HepG2 (cell line): ENCODE measurements at regions not wholly inside any gene's neighbourhood (a gene's known extent, or its start where the extent isn't known, plus 50 kb on each side); places are given as distances from the start of the nearest gene placed in this dataset.

Source experiments
- ATAC-seq: fragments of 200-7000 bp; cut with Tn5 transposase; 3 replicates; pipeline ENCODE4 v1.9.1; 2020; ENCODE audit warnings: mild to moderate bottlenecking, moderate library complexity
- BruUV-seq: library from RNA; stranded (reverse); fragments of 400-500 nt; replicated peaks from 2 replicates; lab custom pipeline; 2021; lab: Mats Ljungman, UMichigan
- CTCF ChIA-PET: fragments of 300-600 bp; formaldehyde crosslinking; extraction: SDS; loops from one replicate; lab custom pipeline; 2021; ENCODE audit warnings: low total read pairs, inconsistent platforms, low intra/inter-chr PET ratio; lab: Yijun Ruan, JAX
- POLR2A ChIA-PET: fragments of 350-600 bp; sonication (Branson Sonifier 250); formaldehyde crosslinking; loops from one replicate; lab custom pipeline; 2020; ENCODE audit warnings: antibody characterized with exemption, inconsistent platforms; lab: Yijun Ruan, JAX
- DNase-seq: peaks from one replicate; pipeline ENCODE4 v3.0.0-alpha.2; 2015; ENCODE audit warnings: low spot score
- FAIRE-seq: peaks from 3 replicates; lab custom pipeline; 2011; peaks lifted over from hg19 to GRCh38; lab: Jason Lieb, UNC
- H2AFZ ChIP-seq: one replicate; pipeline ENCODE4 v1.6.1; 2011; ENCODE audit warnings: low read length, inconsistent platforms
- H3K27ac ChIP-seq: fragments of 300-600 bp; 3 replicates; pipeline ENCODE4 v1.8.0; 2011; ENCODE audit warnings: mixed run types, mild to moderate bottlenecking, mixed read lengths, low read length, inconsistent platforms; ENCODE audit not compliant: insufficient read depth; ENCODE audit errors: extremely low read length
- H3K27me3 ChIP-seq, 2 experiments: fragments of 200-600 bp in 1 of 2; 2 replicates in 1 of 2; 3 replicates in 1 of 2; pipeline versions ENCODE4 v1.6.0 to v1.8.0; 2011; ENCODE audit warnings: low read length in 2 of 2, mild to moderate bottlenecking in 2 of 2, moderate library complexity in 2 of 2, inconsistent platforms in 1 of 2; ENCODE audit not compliant: insufficient read depth in 2 of 2, control insufficient read depth in 1 of 2
- H3K36me3 ChIP-seq, 2 experiments: fragments of 200-600 bp in 1 of 2; replicated peaks in 1 of 2; 2 replicates in 1 of 2; 3 replicates in 1 of 2; pipeline versions ENCODE4 v1.5.1 to v1.8.0; 2011; ENCODE audit warnings: low read length in 2 of 2, inconsistent platforms in 1 of 2; ENCODE audit not compliant: insufficient read depth in 2 of 2, control insufficient read depth in 1 of 2
- H3K4me1 ChIP-seq: 2 replicates; pipeline ENCODE4 v1.5.1; 2012; ENCODE audit warnings: low read length, inconsistent platforms; ENCODE audit not compliant: insufficient read depth
- H3K4me2 ChIP-seq: 2 replicates; pipeline ENCODE4 v1.6.0; 2011; ENCODE audit warnings: low read depth, low read length, inconsistent platforms
- H3K4me3 ChIP-seq, 3 experiments: fragments of 200-600 bp in 1 of 3; sonication (generic), shearing (Covaris generic) in 1 of 3; replicated peaks in 1 of 3; 2 replicates each; pipeline ENCODE4 v1.5.1; 2011 to 2016; ENCODE audit warnings: low read length in 3 of 3, inconsistent platforms in 2 of 3, low read depth in 2 of 3, mild to moderate bottlenecking in 2 of 3, control low read depth in 1 of 3, mixed read lengths in 1 of 3; ENCODE audit not compliant: insufficient read depth in 1 of 3
- H3K79me2 ChIP-seq: one replicate; pipeline ENCODE4 v1.6.1; 2011; ENCODE audit warnings: low read length, inconsistent platforms; ENCODE audit not compliant: insufficient read depth
- H3K9ac ChIP-seq: 2 replicates; pipeline ENCODE4 v1.6.0; 2011; ENCODE audit warnings: mild to moderate bottlenecking, low read depth, low read length, inconsistent platforms; ENCODE audit not compliant: insufficient read depth
- H3K9me3 ChIP-seq: 2 replicates; pipeline ENCODE4 v1.5.1; 2012; ENCODE audit warnings: mild to moderate bottlenecking, low read length
- H4K20me1 ChIP-seq: 2 replicates; pipeline ENCODE4 v1.6.0; 2011; ENCODE audit warnings: inconsistent platforms, mild to moderate bottlenecking, low read length, moderate library complexity; ENCODE audit not compliant: insufficient read depth
- CENPX ChIP-seq: sonication (generic); formaldehyde crosslinking; IDR thresholded peaks from 2 replicates; pipeline ENCODE4 v1.9.0; 2021; ENCODE audit warnings: mild to moderate bottlenecking, missing genetic modification reagents, moderate library complexity
- NAIF1 ChIP-seq: sonication (generic); formaldehyde crosslinking; IDR thresholded peaks from 2 replicates; pipeline ENCODE4 v1.5.0; 2020; ENCODE audit warnings: mild to moderate bottlenecking, missing genetic modification reagents, borderline replicate concordance
- NCOA2 ChIP-seq: sonication (generic); formaldehyde crosslinking; IDR thresholded peaks from 2 replicates; pipeline ENCODE4 v1.8.0; 2022; ENCODE audit warnings: inconsistent platforms
- RFX1 ChIP-seq: fragments of 450-650 bp; IDR thresholded peaks from 2 replicates; pipeline ENCODE4 v1.6.1; 2017
- ZNF354B ChIP-seq: sonication (generic); formaldehyde crosslinking; IDR thresholded peaks from 2 replicates; pipeline ENCODE4 v1.8.0; 2022; ENCODE audit warnings: mild to moderate bottlenecking, missing genetic modification reagents
- ZSCAN9 ChIP-seq: IDR thresholded peaks from 2 replicates; pipeline ENCODE4 v1.6.1; 2016; ENCODE audit warnings: borderline replicate concordance
- WGBS: methylation state at CpG from one replicate; pipeline ENCODE4 v1.1.6; 2017; ENCODE audit warnings: low lambda C conversion rate; 5-methylcytosine and 5-hydroxymethylcytosine counted together
- in situ Hi-C: cut with HindIII; loops from 2 replicates; pipeline ENCODE4 v1.10.0; 2017; ENCODE audit warnings: low pct_unique_long_range_greater_than_20kb; ENCODE audit not compliant: extremely low pct_ligation_motif_present
- intact Hi-C: fragments of 100-400 bp; cut with micrococcal nuclease; formaldehyde crosslinking; loops from one replicate; pipeline ENCODE4 v1.10.0; 2022; ENCODE audit not compliant: unreplicated experiment
- TF ChIP-seq, protein P1 (sequence below): sonication (generic); formaldehyde crosslinking; IDR thresholded peaks from 2 replicates; pipeline ENCODE4 v1.5.0; 2020; ENCODE audit warnings: mild to moderate bottlenecking, missing genetic modification reagents
- TF ChIP-seq, protein P2 (sequence below): sonication (generic); formaldehyde crosslinking; IDR thresholded peaks from 2 replicates; pipeline ENCODE4 v1.8.0; 2022; ENCODE audit warnings: missing genetic modification reagents, mild to moderate bottlenecking, borderline replicate concordance
- TF ChIP-seq, protein P3 (sequence below): sonication (generic); formaldehyde crosslinking; IDR thresholded peaks from 2 replicates; pipeline ENCODE4 v1.5.0; 2020; ENCODE audit warnings: missing genetic modification reagents, mild to moderate bottlenecking, borderline replicate concordance
- TF ChIP-seq, protein P4 (sequence below): sonication (generic); formaldehyde crosslinking; IDR thresholded peaks from 2 replicates; pipeline ENCODE4 v1.8.0; 2022; ENCODE audit warnings: mild to moderate bottlenecking, missing genetic modification reagents, moderate library complexity
- TF ChIP-seq, protein P5 (sequence below): sonication (generic); formaldehyde crosslinking; IDR thresholded peaks from 2 replicates; pipeline ENCODE4 v1.4.0; 2020; ENCODE audit warnings: missing genetic modification reagents
- TF ChIP-seq, protein P6 (sequence below): sonication (generic); formaldehyde crosslinking; IDR thresholded peaks from 2 replicates; pipeline ENCODE4 v1.4.0; 2020; ENCODE audit warnings: missing genetic modification reagents, borderline replicate concordance

DNA sequence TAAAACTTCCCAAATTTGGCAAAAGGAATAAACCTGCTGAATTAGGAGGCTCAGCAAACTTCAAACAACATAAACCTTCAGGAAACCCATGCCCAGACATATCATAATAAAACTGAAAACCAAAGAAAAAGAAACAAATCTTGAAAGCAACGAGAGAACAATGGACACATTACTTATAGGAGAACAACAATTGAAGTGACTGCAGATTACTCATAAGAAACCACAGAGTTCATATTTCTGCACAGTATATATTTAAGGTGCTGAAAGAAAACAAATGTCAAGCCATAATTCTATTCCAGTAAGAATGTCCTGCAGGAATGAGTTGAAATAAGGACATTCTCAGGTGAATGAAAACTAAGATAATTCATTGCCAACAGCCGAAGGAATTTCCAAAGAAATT is 80.8 kb upstream of the PROK2 start:
- TF ChIP-seq, protein P1, sequence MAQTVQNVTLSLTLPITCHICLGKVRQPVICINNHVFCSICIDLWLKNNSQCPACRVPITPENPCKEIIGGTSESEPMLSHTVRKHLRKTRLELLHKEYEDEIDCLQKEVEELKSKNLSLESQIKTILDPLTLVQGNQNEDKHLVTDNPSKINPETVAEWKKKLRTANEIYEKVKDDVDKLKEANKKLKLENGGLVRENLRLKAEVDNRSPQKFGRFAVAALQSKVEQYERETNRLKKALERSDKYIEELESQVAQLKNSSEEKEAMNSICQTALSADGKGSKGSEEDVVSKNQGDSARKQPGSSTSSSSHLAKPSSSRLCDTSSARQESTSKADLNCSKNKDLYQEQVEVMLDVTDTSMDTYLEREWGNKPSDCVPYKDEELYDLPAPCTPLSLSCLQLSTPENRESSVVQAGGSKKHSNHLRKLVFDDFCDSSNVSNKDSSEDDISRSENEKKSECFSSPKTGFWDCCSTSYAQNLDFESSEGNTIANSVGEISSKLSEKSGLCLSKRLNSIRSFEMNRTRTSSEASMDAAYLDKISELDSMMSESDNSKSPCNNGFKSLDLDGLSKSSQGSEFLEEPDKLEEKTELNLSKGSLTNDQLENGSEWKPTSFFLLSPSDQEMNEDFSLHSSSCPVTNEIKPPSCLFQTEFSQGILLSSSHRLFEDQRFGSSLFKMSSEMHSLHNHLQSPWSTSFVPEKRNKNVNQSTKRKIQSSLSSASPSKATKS (CRISPR knock-in tag) = no peak
- TF ChIP-seq, protein P2, sequence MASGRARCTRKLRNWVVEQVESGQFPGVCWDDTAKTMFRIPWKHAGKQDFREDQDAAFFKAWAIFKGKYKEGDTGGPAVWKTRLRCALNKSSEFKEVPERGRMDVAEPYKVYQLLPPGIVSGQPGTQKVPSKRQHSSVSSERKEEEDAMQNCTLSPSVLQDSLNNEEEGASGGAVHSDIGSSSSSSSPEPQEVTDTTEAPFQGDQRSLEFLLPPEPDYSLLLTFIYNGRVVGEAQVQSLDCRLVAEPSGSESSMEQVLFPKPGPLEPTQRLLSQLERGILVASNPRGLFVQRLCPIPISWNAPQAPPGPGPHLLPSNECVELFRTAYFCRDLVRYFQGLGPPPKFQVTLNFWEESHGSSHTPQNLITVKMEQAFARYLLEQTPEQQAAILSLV (CRISPR knock-in tag) = no peak
- TF ChIP-seq NCOA2 (CRISPR knock-in tag) (no peak), CENPX (CRISPR knock-in tag) (no peak), NAIF1 (no peak), RFX1 (no peak), ZSCAN9 (CRISPR knock-in tag) (no peak), ZNF354B (CRISPR knock-in tag) (no peak)
- TF ChIP-seq, protein P3, sequence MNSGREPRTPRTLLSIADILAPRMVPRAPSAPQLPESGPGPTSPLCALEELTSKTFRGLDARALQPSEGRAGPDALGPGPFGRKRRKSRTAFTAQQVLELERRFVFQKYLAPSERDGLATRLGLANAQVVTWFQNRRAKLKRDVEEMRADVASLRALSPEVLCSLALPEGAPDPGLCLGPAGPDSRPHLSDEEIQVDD (CRISPR knock-in tag) = no peak
- TF ChIP-seq, protein P4, sequence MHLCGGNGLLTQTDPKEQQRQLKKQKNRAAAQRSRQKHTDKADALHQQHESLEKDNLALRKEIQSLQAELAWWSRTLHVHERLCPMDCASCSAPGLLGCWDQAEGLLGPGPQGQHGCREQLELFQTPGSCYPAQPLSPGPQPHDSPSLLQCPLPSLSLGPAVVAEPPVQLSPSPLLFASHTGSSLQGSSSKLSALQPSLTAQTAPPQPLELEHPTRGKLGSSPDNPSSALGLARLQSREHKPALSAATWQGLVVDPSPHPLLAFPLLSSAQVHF (CRISPR knock-in tag) = no peak
- TF ChIP-seq, protein P5, sequence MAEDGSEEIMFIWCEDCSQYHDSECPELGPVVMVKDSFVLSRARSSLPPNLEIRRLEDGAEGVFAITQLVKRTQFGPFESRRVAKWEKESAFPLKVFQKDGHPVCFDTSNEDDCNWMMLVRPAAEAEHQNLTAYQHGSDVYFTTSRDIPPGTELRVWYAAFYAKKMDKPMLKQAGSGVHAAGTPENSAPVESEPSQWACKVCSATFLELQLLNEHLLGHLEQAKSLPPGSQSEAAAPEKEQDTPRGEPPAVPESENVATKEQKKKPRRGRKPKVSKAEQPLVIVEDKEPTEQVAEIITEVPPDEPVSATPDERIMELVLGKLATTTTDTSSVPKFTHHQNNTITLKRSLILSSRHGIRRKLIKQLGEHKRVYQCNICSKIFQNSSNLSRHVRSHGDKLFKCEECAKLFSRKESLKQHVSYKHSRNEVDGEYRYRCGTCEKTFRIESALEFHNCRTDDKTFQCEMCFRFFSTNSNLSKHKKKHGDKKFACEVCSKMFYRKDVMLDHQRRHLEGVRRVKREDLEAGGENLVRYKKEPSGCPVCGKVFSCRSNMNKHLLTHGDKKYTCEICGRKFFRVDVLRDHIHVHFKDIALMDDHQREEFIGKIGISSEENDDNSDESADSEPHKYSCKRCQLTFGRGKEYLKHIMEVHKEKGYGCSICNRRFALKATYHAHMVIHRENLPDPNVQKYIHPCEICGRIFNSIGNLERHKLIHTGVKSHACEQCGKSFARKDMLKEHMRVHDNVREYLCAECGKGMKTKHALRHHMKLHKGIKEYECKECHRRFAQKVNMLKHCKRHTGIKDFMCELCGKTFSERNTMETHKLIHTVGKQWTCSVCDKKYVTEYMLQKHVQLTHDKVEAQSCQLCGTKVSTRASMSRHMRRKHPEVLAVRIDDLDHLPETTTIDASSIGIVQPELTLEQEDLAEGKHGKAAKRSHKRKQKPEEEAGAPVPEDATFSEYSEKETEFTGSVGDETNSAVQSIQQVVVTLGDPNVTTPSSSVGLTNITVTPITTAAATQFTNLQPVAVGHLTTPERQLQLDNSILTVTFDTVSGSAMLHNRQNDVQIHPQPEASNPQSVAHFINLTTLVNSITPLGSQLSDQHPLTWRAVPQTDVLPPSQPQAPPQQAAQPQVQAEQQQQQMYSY (CRISPR knock-in tag) = no peak
- TF ChIP-seq, protein P6, sequence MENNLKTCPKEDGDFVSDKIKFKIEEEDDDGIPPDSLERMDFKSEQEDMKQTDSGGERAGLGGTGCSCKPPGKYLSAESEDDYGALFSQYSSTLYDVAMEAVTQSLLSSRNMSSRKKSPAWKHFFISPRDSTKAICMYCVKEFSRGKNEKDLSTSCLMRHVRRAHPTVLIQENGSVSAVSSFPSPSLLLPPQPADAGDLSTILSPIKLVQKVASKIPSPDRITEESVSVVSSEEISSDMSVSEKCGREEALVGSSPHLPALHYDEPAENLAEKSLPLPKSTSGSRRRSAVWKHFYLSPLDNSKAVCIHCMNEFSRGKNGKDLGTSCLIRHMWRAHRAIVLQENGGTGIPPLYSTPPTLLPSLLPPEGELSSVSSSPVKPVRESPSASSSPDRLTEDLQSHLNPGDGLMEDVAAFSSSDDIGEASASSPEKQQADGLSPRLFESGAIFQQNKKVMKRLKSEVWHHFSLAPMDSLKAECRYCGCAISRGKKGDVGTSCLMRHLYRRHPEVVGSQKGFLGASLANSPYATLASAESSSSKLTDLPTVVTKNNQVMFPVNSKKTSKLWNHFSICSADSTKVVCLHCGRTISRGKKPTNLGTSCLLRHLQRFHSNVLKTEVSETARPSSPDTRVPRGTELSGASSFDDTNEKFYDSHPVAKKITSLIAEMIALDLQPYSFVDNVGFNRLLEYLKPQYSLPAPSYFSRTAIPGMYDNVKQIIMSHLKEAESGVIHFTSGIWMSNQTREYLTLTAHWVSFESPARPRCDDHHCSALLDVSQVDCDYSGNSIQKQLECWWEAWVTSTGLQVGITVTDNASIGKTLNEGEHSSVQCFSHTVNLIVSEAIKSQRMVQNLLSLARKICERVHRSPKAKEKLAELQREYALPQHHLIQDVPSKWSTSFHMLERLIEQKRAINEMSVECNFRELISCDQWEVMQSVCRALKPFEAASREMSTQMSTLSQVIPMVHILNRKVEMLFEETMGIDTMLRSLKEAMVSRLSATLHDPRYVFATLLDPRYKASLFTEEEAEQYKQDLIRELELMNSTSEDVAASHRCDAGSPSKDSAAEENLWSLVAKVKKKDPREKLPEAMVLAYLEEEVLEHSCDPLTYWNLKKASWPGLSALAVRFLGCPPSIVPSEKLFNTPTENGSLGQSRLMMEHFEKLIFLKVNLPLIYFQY (CRISPR knock-in tag) = no peak
- TF ChIP-seq, all 625 proteins: peak for 0
- ATAC-seq = no peak
- DNase-seq = no peak
- H3K79me2 ChIP-seq = no peaks in the 10 kb centered on the region
- H3K27ac ChIP-seq = no peak overlapping the region
- no peak overlapping the region for H2AFZ ChIP-seq
- no peaks in the 10 kb centered on the region for H4K20me1 ChIP-seq
- no peaks in the 10 kb centered on the region for H3K4me1 ChIP-seq
- no peaks in the 10 kb centered on the region for H3K9me3 ChIP-seq
- POLR2A ChIA-PET = no interaction called here
- intact Hi-C loops (no loop called here), in situ Hi-C loops (no loop called here)
- BruUV-seq = no TSS peak
- CTCF ChIA-PET = no interaction called here
- no peaks in the 10 kb centered on the region for H3K36me3 ChIP-seq
- no peak for FAIRE-seq
- H3K4me3 ChIP-seq = no peak overlapping the region
- no peak overlapping the region for H3K4me2 ChIP-seq
- H3K9ac ChIP-seq = no peak overlapping the region
- H3K27me3 ChIP-seq = peaks cover 2 to 8% of the 10 kb centered on the region in 2 experiments; a peak in 3 of 5 replicates
- WGBS = 5% methylated on average over 2 of the region's 2 CpGs
